Skeletal muscle satellite cell (primary cell): ENCODE measurements at regions not wholly inside any gene's neighbourhood (a gene's known extent, or its start where the extent isn't known, plus 50 kb on each side); places are given as distances from the start of the nearest gene placed in this dataset.
"Not testable (repeated sequence)": the region's sequence is repeated elsewhere in the genome, so short reads cannot be mapped to it uniquely, and the experiment has no call there.

ENCODE experiments used
- H3K27me3 ChIP-seq: 2 replicates; pipeline ENCODE4 v1.7.0; 2013; ENCODE audit warnings: low read length; ENCODE audit not compliant: control insufficient read depth, insufficient read depth
- H3K36me3 ChIP-seq: 2 replicates; pipeline ENCODE4 v1.7.0; 2013; ENCODE audit warnings: mild to moderate bottlenecking, control low read depth, low read length; ENCODE audit not compliant: insufficient read depth
- H3K4me1 ChIP-seq: 2 replicates; pipeline ENCODE4 v1.7.0; 2013; ENCODE audit warnings: low read length; ENCODE audit not compliant: control insufficient read depth, insufficient read depth
- H3K4me2 ChIP-seq: 2 replicates; pipeline ENCODE4 v1.7.0; 2013; ENCODE audit warnings: mild to moderate bottlenecking, low read length
- H3K4me3 ChIP-seq: 2 replicates; pipeline ENCODE4 v1.7.0; 2013; ENCODE audit warnings: low read length
- H3K9ac ChIP-seq: 2 replicates; pipeline ENCODE4 v1.7.0; 2013; ENCODE audit warnings: mild to moderate bottlenecking, low read depth, low read length, moderate library complexity
- H3K9me3 ChIP-seq: replicated peaks from 2 replicates; pipeline ENCODE4 v1.7.0; 2013; ENCODE audit warnings: mild to moderate bottlenecking, control low read depth, low read length

DNA sequence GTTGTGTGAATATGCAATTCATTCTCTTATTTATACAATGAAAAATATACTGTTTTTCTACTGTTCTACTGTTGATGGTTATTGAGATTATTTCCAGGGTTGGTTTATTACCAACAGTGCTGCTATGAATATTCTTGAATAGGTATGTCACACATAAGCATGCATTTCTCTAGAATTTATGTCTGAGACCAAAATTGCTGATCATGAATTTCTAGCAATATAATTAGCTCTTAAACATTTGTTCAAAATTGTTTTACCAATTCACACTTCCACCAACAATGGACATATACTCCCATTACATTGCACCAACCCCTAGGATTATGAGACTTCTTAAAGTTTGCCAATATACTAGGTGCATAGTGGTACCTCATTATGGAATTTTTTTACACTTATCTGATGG lies 164.1 kb upstream of the KCNQ5 start:
- Histone ChIP-seq H3K4me1 (no peaks in the 10 kb centered on the region), H3K36me3 (no peaks in the 10 kb centered on the region), H3K4me3 (no peak overlapping the region), H3K9me3 (no peaks in the 10 kb centered on the region), H3K9ac (no peak overlapping the region), H3K27me3 (no peaks in the 10 kb centered on the region), H3K4me2 (no peak overlapping the region)

DNA sequence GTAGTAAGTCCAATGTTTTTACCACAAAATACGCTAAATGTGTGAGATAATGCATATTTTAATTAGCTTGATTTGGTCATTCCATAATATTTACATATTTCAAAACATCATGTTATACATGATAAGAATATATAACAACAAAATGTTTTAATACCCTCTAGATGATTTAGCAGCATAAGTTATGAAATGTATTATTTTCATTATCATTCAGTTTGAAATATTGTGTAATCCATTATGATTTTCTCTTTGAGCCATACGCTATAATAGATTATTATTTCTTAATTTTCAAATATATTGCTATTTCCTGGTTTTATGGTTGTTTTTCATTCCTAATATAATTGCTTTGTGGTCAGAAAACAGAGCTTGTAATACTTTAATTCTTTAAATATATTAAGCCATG lies 163.3 kb upstream of the KCNQ5 start:
- Histone ChIP-seq H3K4me1 (no peaks in the 10 kb centered on the region), H3K27me3 (no peaks in the 10 kb centered on the region), H3K9ac (no peak overlapping the region), H3K36me3 (no peaks in the 10 kb centered on the region), H3K9me3 (no peaks in the 10 kb centered on the region), H3K4me3 (no peak overlapping the region), H3K4me2 (no peak overlapping the region)

DNA sequence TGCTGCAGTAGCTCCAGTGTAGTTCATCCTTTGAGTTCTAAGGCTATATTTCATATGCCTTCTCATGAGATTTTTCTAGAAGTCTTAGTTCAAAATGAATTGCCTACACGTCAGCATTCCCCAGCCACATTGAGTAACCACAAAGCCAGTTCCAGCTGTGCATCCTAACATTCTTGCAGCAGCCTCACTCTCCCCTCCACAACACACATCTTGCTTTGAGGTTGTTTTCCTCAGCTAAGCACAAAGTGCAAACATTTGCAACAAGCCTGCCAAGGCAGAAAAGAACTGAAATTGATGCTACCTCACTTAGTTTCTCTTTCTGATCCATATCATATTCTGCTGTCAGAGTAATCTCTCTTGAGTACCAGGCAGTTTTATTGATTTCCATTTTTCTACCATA lies 160.7 kb upstream of the KCNQ5 start:
- H3K4me1 ChIP-seq: peaks cover 9% of the 10 kb centered on the region
- H3K9ac ChIP-seq: no peak overlapping the region
- no peak overlapping the region for H3K4me2 ChIP-seq
- H3K27me3 ChIP-seq: no peaks in the 10 kb centered on the region
- no peak overlapping the region for H3K4me3 ChIP-seq
- no peaks in the 10 kb centered on the region for H3K36me3 ChIP-seq
- no peaks in the 10 kb centered on the region for H3K9me3 ChIP-seq

DNA sequence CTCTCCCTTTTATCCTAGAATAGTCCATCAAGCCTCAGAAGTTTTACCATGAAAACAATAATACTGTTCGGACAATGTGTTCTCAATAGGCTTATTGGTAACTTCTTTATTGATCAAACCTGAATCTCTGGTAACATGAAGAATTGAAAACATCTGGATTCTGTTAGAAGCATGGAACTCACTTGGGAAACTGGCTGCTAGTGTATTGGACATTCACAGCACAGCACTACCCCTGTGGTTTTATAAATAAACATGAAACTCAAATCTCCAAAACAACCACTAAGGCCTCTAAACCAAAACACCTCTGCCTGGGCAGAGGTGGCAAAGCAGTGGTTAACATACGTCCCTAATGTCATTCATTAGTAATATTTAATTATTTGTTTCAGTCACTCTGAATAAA lies 157.6 kb upstream of the KCNQ5 start:
- Histone ChIP-seq H3K36me3 (no peaks in the 10 kb centered on the region), H3K9ac (no peak overlapping the region)

GRCh38 chr6:72464791-72465691 lies 156.8 kb upstream of the KCNQ5 start:
- Histone ChIP-seq H3K9ac (no peak overlapping the region), H3K27me3 (no peaks in the 10 kb centered on the region), H3K4me3 (no peak overlapping the region), H3K4me2 (no peak overlapping the region), H3K36me3 (no peaks in the 10 kb centered on the region), H3K4me1 (peaks cover 9% of the 10 kb centered on the region), H3K9me3 (no peaks in the 10 kb centered on the region)

More for the DNA sequence above, 157.6 kb upstream of the KCNQ5 start:
- no peaks in the 10 kb centered on the region for H3K9me3 ChIP-seq
- H3K4me3 ChIP-seq: no peak overlapping the region
- H3K4me1 ChIP-seq: peaks cover 9% of the 10 kb centered on the region
- no peaks in the 10 kb centered on the region for H3K27me3 ChIP-seq
- no peak overlapping the region for H3K4me2 ChIP-seq

GRCh38 chr6:72466471-72466870 lies 155.4 kb upstream of the KCNQ5 start:
- H3K4me3 ChIP-seq: no peak overlapping the region
- H3K4me2 ChIP-seq: no peak overlapping the region
- no peaks in the 10 kb centered on the region for H3K27me3 ChIP-seq
- H3K36me3 ChIP-seq: no peaks in the 10 kb centered on the region
- no peaks in the 10 kb centered on the region for H3K9me3 ChIP-seq
- H3K4me1 ChIP-seq: peaks cover 9% of the 10 kb centered on the region
- H3K9ac ChIP-seq: no peak overlapping the region

DNA sequence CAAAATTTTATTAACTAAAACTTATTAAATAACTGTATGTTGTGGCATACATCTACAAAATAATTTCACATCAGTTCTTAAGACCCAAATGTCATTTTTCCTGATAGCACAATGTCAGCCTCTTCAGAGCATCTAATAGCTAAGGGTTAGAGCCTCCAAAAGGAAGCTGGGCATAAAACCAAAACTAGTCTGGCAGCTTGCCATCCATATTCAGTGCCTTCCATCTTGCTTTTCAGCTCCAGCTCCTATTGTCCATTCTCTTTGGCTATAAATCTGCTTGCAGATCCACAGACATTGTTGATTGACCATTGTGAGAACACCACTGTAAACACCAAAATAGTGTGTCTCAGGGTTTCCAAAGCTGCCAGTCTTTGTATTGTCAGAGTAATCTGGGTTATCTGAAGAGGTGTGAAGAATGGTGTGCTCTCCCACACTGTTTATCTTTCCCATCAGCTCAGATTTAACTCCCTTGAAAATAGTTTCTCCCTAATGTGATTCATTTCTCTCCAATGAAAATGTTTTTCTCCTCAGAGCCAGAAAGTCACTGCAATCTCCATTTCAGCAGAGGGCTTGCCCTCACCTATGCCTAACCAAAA lies 154.8 kb upstream of the KCNQ5 start:
- Histone ChIP-seq H3K4me2 (no peak overlapping the region), H3K36me3 (no peaks in the 10 kb centered on the region), H3K4me3 (no peak overlapping the region), H3K9ac (no peak overlapping the region), H3K4me1 (peaks cover 9% of the 10 kb centered on the region), H3K9me3 (no peaks in the 10 kb centered on the region), H3K27me3 (no peaks in the 10 kb centered on the region)

DNA sequence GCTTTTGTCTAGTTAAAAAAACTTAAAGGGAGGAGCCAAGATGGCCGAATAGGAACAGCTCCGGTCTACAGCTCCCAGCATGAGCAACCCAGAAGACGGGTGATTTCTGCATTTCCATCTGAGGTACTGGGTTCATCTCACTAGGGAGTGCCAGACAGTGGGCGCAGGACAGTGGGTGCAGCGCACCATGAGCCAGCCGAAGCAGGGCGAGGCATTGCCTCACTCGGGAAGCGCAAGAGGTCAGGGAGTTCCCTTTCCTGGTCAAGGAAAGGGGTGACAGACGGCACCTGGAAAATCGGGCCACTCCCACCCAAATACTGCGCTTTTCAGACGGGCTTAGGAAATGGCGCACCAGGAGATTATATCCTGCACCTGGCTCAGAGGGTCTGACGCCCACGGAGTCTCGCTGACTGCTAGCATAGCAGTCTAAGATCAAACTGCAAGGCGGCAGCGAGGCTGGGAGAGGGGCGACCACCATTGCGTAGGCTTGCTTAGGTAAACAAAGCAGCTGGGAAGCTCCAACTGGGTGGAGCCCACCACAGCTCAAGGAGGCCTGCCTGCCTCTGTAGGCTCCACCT lies 152.4 kb upstream of the KCNQ5 start:
- H3K4me1 ChIP-seq, H3K9me3 ChIP-seq, H3K36me3 ChIP-seq, H3K4me3 ChIP-seq, H3K27me3 ChIP-seq, H3K4me2 ChIP-seq, H3K9ac ChIP-seq: not testable (repeated sequence)

- no peaks in the 10 kb centered on the region for H3K9me3 ChIP-seq
- H3K4me3 ChIP-seq: no peak overlapping the region
- no peak overlapping the region for H3K9ac ChIP-seq
- no peaks in the 10 kb centered on the region for H3K36me3 ChIP-seq
- H3K4me1 ChIP-seq: no peaks in the 10 kb centered on the region
- no peak overlapping the region for H3K4me2 ChIP-seq
- no peaks in the 10 kb centered on the region for H3K27me3 ChIP-seq
Measured at GRCh38 chr6:72476051-72476450, 145.8 kb upstream of the KCNQ5 start.

DNA sequence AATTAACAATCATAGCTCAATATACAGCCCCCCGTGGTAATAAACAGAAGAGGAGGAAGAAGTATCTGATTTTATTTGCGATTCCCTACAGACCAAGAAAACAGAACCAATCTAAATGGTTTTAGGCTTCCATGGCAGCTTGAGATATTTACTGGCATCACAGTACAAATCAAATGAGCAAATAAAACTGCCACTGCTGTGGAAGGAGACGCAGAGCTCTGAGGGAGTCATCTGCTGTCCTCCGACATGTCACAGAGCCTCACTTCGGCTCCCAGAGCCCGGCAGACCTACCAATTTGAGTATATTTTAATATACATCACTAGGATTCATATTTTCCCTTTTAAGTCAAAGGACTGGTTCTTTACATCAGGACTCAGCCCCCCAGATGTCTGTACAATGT lies 145.2 kb upstream of the KCNQ5 start:
- Histone ChIP-seq H3K36me3 (no peaks in the 10 kb centered on the region), H3K4me1 (no peaks in the 10 kb centered on the region), H3K4me3 (no peak overlapping the region), H3K9me3 (no peaks in the 10 kb centered on the region), H3K4me2 (no peak overlapping the region), H3K27me3 (no peaks in the 10 kb centered on the region), H3K9ac (no peak overlapping the region)

DNA sequence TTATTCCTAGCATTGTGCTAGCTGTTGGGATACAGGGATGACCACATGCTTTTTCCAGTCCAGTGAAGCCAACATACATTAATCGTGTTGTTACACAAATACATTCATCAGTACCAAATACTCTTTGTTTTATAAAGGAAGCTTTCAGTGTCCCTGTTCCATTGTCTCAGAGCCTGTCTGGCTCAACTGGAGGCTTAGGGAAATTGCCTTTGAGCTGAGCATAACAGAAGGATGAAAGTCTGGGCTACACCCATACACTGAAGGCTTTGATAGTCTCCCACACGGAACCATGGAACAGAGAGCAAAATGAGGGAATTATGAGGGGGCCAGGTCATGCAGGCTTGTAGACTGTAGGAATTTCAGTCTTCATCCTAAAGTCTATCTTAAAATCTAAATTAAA lies 126.4 kb upstream of the KCNQ5 start:
- no peaks in the 10 kb centered on the region for H3K9me3 ChIP-seq
- H3K4me1 ChIP-seq: no peaks in the 10 kb centered on the region
- no peaks in the 10 kb centered on the region for H3K36me3 ChIP-seq
- no peak overlapping the region for H3K4me3 ChIP-seq
- H3K27me3 ChIP-seq: no peaks in the 10 kb centered on the region
- H3K4me2 ChIP-seq: no peak overlapping the region
- no peak overlapping the region for H3K9ac ChIP-seq
